Breast epithelium (tissue), 4 donors: ENCODE measurements at regions not wholly inside any gene's neighbourhood (a gene's known extent, or its start where the extent isn't known, plus 50 kb on each side); places are given as distances from the start of the nearest gene placed in this dataset.

ENCODE experiments used
- DNase-seq, 2 donors: peaks; one replicate each; pipeline ENCODE4 v3.0.0-alpha.2; 2019; ENCODE audit warnings: low spot score in 2 of 2
- H3K27ac ChIP-seq, 2 donors: fragments of 200-600 bp; sonication (generic) in 1 of 2; one replicate each; pipeline ENCODE4 v1.5.1; 2016 to 2019; ENCODE audit warnings: mild to moderate bottlenecking in 1 of 2
- H3K27me3 ChIP-seq, 2 donors: fragments of 200-600 bp; sonication (generic) in 1 of 2; one replicate each; pipeline versions ENCODE4 v1.5.1 to v1.6.0; 2017 to 2019; ENCODE audit warnings: control low read depth in 1 of 2, mild to moderate bottlenecking in 1 of 2
- H3K36me3 ChIP-seq: fragments of 200-600 bp; one replicate; pipeline ENCODE4 v1.5.1; 2019
- H3K4me1 ChIP-seq, 2 donors: fragments of 200-600 bp; sonication (generic); one replicate each; pipeline ENCODE4 v1.5.1; 2016 to 2019; ENCODE audit warnings: control low read depth in 1 of 2
- H3K4me3 ChIP-seq, 3 donors: fragments of 200-600 bp; sonication (generic); 1 replicate in 2 of 3; 2 replicates in 1 of 3; pipeline ENCODE4 v1.5.1; 2016 to 2019; ENCODE audit warnings: mild to moderate bottlenecking in 3 of 3, moderate library complexity in 2 of 3
- H3K9me3 ChIP-seq, 2 donors: fragments of 200-600 bp; sonication (generic) in 1 of 2; one replicate each; pipeline ENCODE4 v1.5.1; 2016 to 2019; ENCODE audit warnings: control low read depth in 1 of 2
- POLR2A ChIP-seq: fragments of 450-650 bp; IDR thresholded peaks from one replicate; pipeline ENCODE4 v1.6.1; 2016; ENCODE audit warnings: antibody characterized with exemption, mild to moderate bottlenecking, moderate library complexity
- POLR2AphosphoS5 ChIP-seq, 3 donors: sonication (generic); formaldehyde crosslinking; IDR thresholded peaks; one replicate each; pipeline ENCODE4 v1.6.1; 2017; ENCODE audit warnings: antibody characterized with exemption in 3 of 3
- intact Hi-C: fragments of 100-400 bp; cut with DNase I; formaldehyde crosslinking; loops from one replicate; pipeline ENCODE4 v1.15.1; 2023; ENCODE audit warnings: low total_unique reads
- TF ChIP-seq, protein P1 (sequence below), 3 donors: fragments of 450-650 bp; IDR thresholded peaks; one replicate each; pipeline ENCODE4 v1.5.1; 2016 to 2017; ENCODE audit warnings: antibody characterized with exemption in 3 of 3, mild to moderate bottlenecking in 3 of 3, moderate library complexity in 3 of 3

DNA sequence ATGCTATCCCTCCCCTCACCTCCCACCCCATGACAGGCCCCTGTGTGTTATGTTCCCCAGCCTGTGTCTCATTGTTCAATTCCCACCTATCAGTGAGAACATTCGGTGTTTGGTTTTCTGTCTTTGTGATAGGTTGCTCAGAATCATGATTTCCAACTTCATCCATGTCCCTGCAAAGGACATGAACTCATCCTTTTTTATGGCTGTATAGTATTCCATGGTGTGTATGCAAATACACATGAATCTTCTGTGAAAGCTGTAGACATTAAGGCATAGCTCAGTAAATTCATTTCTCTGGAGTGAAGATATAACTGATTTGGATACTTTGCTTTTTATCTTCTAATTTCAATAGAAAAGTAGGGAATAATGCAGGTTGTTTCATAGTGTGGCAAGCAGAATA, 125.8 kb upstream of the C1QTNF9B start:
- no peak for DNase-seq
- no peaks in the 10 kb centered on the region for H3K4me1 ChIP-seq
- H3K27me3 ChIP-seq, result no peaks in the 10 kb centered on the region
- intact Hi-C loops, result loop anchor here (10.0 kb wide), 1 partner anchor 192 kb away; no protein-coding TSS in a partner anchor
- no peaks in the 10 kb centered on the region for H3K9me3 ChIP-seq
- H3K27ac ChIP-seq, result no peak overlapping the region
- no peak overlapping the region for H3K4me3 ChIP-seq
- H3K36me3 ChIP-seq, result no peaks in the 10 kb centered on the region
- TF ChIP-seq, protein P1, sequence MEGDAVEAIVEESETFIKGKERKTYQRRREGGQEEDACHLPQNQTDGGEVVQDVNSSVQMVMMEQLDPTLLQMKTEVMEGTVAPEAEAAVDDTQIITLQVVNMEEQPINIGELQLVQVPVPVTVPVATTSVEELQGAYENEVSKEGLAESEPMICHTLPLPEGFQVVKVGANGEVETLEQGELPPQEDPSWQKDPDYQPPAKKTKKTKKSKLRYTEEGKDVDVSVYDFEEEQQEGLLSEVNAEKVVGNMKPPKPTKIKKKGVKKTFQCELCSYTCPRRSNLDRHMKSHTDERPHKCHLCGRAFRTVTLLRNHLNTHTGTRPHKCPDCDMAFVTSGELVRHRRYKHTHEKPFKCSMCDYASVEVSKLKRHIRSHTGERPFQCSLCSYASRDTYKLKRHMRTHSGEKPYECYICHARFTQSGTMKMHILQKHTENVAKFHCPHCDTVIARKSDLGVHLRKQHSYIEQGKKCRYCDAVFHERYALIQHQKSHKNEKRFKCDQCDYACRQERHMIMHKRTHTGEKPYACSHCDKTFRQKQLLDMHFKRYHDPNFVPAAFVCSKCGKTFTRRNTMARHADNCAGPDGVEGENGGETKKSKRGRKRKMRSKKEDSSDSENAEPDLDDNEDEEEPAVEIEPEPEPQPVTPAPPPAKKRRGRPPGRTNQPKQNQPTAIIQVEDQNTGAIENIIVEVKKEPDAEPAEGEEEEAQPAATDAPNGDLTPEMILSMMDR (IDR thresholded peaks at IDR 0.05), result no peak
- TF ChIP-seq POLR2AphosphoS5 (IDR thresholded peaks at IDR 0.05), result no peak
- TF ChIP-seq POLR2A, result no peak

GRCh38 chr13:24027494-24027893, 130.2 kb upstream of the C1QTNF9B start:
- Histone ChIP-seq H3K36me3 (no peaks in the 10 kb centered on the region), H3K4me1 (no peaks in the 10 kb centered on the region), H3K27ac (no peak overlapping the region), H3K27me3 (no peaks in the 10 kb centered on the region), H3K4me3 (no peak overlapping the region), H3K9me3 (no peaks in the 10 kb centered on the region)
- TF ChIP-seq, protein P1 (IDR thresholded peaks at IDR 0.05), result no peak
- TF ChIP-seq POLR2AphosphoS5 (IDR thresholded peaks at IDR 0.05), result no peak
- no peak for TF ChIP-seq POLR2A
- no peak for DNase-seq
- intact Hi-C loops, result loop anchor here (10.0 kb wide), 1 partner anchor 187 kb away; no protein-coding TSS in a partner anchor

DNA sequence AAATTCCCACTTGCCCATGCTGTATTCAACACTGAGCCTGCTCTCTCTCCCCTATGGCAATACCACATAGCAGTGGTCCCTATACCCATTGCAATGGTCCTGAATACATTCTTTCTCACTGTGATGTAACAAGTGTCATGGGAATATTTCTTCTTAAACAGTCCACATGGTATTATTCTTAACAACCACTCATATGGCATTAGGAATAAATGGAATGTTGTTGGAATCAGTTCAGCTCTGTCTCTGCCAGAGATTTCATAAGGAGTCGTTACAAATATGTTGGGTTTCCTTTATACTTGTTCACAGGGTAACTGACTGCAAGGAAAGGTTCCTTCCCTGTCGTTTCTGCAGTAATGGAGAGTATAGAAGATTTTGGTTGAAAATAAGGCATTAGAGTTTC, 128.3 kb upstream of the SPATA13 start:
- no peaks in the 10 kb centered on the region for H3K27me3 ChIP-seq
- H3K9me3 ChIP-seq, result no peaks in the 10 kb centered on the region
- H3K36me3 ChIP-seq, result no peaks in the 10 kb centered on the region
- no peak overlapping the region for H3K4me3 ChIP-seq
- intact Hi-C loops, result no loop called here
- TF ChIP-seq, protein P1 (IDR thresholded peaks at IDR 0.05), result no peak
- TF ChIP-seq POLR2A (no peak), POLR2AphosphoS5 (IDR thresholded peaks at IDR 0.05) (no peak)
- peaks cover 0 to 6% of the 10 kb centered on the region in 2 donors for H3K4me1 ChIP-seq
- no peak for DNase-seq
- no peak overlapping the region for H3K27ac ChIP-seq

DNA sequence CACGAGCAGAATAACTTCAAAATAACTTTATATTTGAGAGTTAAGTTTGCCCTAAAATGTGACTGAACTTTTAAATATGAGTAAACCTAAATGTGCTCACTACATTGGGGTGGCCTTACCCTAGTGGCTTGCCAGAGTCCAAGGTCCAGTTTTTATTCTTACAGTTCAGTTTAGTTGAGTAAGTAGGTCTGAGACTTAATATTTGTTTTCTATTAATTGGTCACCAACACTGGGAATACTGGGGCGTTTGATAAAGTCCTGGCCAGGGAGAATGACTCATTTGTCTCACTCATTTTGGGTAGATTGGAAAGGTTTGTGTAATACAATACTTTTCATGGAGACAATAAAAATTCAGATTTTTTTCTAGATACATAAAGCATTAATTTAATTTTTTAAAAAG, 127.8 kb upstream of the SPATA13 start:
- intact Hi-C loops, result no loop called here
- Histone ChIP-seq H3K27me3 (no peaks in the 10 kb centered on the region), H3K4me3 (no peak overlapping the region), H3K9me3 (no peaks in the 10 kb centered on the region), H3K4me1 (peaks cover 0 to 6% of the 10 kb centered on the region in 2 donors), H3K27ac (no peak overlapping the region), H3K36me3 (no peaks in the 10 kb centered on the region)
- DNase-seq, result no peak
- TF ChIP-seq POLR2A (no peak), POLR2AphosphoS5 (IDR thresholded peaks at IDR 0.05) (no peak)
- TF ChIP-seq, protein P1 (IDR thresholded peaks at IDR 0.05), result no peak

GRCh38 chr13:24033527-24034302, 126.8 kb upstream of the SPATA13 start:
- Histone ChIP-seq H3K4me3 (no peak overlapping the region), H3K27me3 (no peaks in the 10 kb centered on the region), H3K4me1 (peaks cover 0 to 6% of the 10 kb centered on the region in 2 donors), H3K27ac (peak overlapping the region; percentile 40 to 75), H3K9me3 (no peaks in the 10 kb centered on the region), H3K36me3 (no peaks in the 10 kb centered on the region)
- DNase-seq, result no peak
- intact Hi-C loops, result loop anchor here (2.0 kb wide), 1 partner anchor 19 kb away; no protein-coding TSS in a partner anchor
- TF ChIP-seq, protein P1 (IDR thresholded peaks at IDR 0.05), result no peak
- TF ChIP-seq POLR2A, result no peak
- TF ChIP-seq POLR2AphosphoS5 (IDR thresholded peaks at IDR 0.05), result no peak
